Effector memory CD4-positive, alpha-beta T cell (primary cell): ENCODE measurements at regions not wholly inside any gene's neighbourhood (a gene's known extent, or its start where the extent isn't known, plus 50 kb on each side); places are given as distances from the start of the nearest gene placed in this dataset.

ENCODE experiments used
- DNase-seq, 3 donors: peaks; one replicate each; pipeline ENCODE4 v3.0.0-alpha.2; 2020
- H3K27ac ChIP-seq: 2 replicates; pipeline ENCODE4 v1.7.0; 2013; ENCODE audit warnings: mild to moderate bottlenecking, low read length, moderate library complexity; ENCODE audit not compliant: insufficient read depth, poor library complexity, severe bottlenecking
- H3K27me3 ChIP-seq: replicated peaks from 2 replicates; pipeline ENCODE4 v1.7.0; 2013; ENCODE audit warnings: mild to moderate bottlenecking, low read length; ENCODE audit not compliant: insufficient read depth, control insufficient read depth, poor library complexity, severe bottlenecking
- H3K36me3 ChIP-seq: 2 replicates; pipeline ENCODE4 v1.7.0; 2013; ENCODE audit warnings: mild to moderate bottlenecking, low read length, moderate library complexity; ENCODE audit not compliant: control insufficient read depth, insufficient read depth
- H3K4me1 ChIP-seq: 2 replicates; pipeline ENCODE4 v1.7.0; 2013; ENCODE audit warnings: low read length, mild to moderate bottlenecking; ENCODE audit not compliant: control insufficient read depth, insufficient read depth, poor library complexity, severe bottlenecking
- H3K4me3 ChIP-seq: 2 replicates; pipeline ENCODE4 v1.7.0; 2013; ENCODE audit warnings: low read length, low read depth, mild to moderate bottlenecking; ENCODE audit not compliant: insufficient read depth, poor library complexity, severe bottlenecking
- H3K9me3 ChIP-seq: 2 replicates; pipeline ENCODE4 v1.7.0; 2013; ENCODE audit warnings: mild to moderate bottlenecking, low read length, moderate library complexity; ENCODE audit not compliant: control insufficient read depth

DNA sequence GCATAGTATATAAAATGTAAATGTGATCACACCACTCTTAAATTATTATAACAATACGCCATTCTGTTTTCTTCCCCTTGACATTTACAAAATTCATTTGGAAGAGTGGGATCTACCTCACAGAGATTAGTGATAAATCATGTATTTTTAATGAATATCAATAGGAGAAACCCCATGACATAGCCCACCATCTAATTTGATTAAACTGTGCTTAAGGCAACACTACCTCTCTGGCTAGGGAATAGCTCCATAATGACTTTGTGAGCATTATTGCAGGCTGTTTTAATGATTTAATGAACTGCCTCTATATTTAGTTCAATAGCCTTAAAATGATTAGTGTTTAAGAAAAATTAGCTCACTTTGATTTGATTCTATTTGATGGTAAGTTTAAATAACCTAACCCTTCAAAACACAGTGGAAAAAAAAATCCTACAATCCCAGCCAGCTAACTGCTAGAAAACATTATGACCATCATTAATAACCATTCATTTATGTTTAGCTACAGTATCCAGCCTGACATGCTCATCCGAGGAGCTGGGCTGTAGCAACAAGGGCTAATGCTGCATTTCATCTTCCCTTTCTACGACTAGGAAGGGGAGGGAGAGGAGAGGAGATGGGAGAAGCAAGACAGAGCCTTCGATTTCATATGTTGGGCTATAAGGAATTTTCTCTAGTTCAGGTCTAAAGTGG is 75.3 kb upstream of the BCL11A start:
- Histone ChIP-seq H3K4me1 (no peaks in the 10 kb centered on the region), H3K27ac (no peak overlapping the region), H3K36me3 (no peaks in the 10 kb centered on the region), H3K27me3 (no peaks in the 10 kb centered on the region), H3K9me3 (no peaks in the 10 kb centered on the region), H3K4me3 (no peak overlapping the region)
- no peak for DNase-seq

DNA sequence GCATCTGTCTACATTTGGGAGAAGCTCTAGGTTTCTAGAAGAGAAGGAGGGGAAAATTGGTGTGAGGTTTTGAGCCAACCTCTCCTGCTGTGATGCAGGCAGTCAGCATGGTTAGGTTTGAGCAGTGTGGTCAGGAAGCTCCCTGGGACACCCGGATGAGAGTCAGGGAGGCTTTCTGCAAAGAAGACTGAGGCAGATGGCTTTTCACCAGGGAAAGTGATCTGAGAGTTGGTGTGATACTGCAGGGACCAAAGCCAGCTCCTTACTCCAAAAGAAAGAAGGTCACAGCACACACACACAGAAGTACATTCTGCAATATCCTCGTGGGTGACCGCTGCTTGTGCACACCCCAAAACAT is 75.8 kb upstream of the BCL11A start:
- no peak overlapping the region for H3K4me3 ChIP-seq
- H3K36me3 ChIP-seq: no peaks in the 10 kb centered on the region
- no peak for DNase-seq
- H3K27ac ChIP-seq: no peak overlapping the region
- H3K27me3 ChIP-seq: no peaks in the 10 kb centered on the region
- H3K9me3 ChIP-seq: no peaks in the 10 kb centered on the region
- H3K4me1 ChIP-seq: no peaks in the 10 kb centered on the region

DNA sequence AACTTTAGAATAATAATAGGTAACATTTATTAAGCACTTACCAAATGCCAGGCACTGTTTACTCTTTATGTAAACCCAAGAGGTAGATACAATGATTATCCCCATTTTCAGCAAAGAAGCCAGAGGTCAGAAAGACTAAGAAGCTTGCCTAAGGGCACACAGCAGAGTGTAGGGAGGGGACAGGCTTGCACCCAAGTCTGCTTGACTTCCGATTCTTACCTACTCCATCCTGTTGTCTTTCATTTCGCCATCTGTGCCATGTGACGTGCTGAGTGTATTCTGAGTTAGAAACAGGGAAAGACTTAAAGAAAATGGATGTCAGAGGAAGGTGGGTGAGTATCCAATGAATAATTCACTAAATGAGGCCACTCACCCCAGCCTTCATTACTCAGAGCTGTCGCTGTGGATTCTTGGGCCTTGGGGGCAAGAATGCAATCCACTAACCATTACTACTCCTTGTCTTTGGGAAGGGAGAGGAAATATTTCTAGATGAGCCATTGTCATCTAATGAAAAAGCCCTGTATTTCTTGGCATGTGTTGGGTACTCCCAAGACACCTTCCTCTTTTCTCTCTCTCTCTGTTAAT is 76.4 kb upstream of the BCL11A start:
- H3K36me3 ChIP-seq: no peaks in the 10 kb centered on the region
- H3K9me3 ChIP-seq: no peaks in the 10 kb centered on the region
- no peak for DNase-seq
- H3K27ac ChIP-seq: no peak overlapping the region
- no peak overlapping the region for H3K4me3 ChIP-seq
- no peaks in the 10 kb centered on the region for H3K4me1 ChIP-seq
- H3K27me3 ChIP-seq: no peaks in the 10 kb centered on the region

DNA sequence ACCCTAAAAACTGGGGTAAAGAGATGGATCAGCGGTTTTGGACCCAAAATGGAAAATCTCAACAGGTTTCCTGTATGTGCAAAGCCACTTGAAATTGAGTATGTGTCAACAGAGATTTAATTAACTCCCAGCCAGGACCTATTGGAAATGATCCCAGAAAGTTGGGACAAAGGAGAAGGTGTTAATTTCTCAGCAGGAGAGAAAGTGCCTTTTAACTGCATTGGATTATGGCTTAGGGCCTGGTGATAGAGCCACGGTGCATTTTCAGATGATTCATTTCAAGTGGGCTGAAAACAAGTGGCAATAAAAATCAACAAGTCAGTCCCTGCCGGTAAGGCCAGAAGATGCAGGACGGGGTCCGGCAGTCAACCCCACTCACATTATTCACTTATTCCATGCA is 80.2 kb upstream of the BCL11A start:
- no peaks in the 10 kb centered on the region for H3K36me3 ChIP-seq

DNA sequence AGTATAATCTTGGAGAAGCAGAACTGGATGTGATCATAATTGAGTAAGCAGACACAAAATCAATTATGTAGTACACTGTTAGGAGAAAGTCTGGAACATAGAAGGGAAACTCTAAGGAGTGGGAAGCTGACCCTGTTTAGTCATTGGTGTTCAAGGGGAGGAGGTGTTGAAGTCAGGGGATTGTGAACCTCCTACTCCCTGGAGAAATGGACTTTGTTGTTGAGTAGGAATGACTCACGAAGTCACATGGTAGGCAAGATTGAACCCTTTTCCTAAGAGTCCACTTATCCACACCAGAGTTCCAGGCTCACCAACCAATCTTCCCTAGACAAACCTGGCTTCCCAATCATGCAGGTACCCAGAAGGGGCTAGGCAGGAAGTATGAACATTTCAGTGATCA is 81.0 kb upstream of the BCL11A start:
- no peak for DNase-seq

More for the DNA sequence above, 80.2 kb upstream of the BCL11A start:
- no peaks in the 10 kb centered on the region for H3K27me3 ChIP-seq
- no peaks in the 10 kb centered on the region for H3K4me1 ChIP-seq
- DNase-seq: no peak
- H3K27ac ChIP-seq: no peak overlapping the region
- H3K4me3 ChIP-seq: no peak overlapping the region
- H3K9me3 ChIP-seq: no peaks in the 10 kb centered on the region

DNA sequence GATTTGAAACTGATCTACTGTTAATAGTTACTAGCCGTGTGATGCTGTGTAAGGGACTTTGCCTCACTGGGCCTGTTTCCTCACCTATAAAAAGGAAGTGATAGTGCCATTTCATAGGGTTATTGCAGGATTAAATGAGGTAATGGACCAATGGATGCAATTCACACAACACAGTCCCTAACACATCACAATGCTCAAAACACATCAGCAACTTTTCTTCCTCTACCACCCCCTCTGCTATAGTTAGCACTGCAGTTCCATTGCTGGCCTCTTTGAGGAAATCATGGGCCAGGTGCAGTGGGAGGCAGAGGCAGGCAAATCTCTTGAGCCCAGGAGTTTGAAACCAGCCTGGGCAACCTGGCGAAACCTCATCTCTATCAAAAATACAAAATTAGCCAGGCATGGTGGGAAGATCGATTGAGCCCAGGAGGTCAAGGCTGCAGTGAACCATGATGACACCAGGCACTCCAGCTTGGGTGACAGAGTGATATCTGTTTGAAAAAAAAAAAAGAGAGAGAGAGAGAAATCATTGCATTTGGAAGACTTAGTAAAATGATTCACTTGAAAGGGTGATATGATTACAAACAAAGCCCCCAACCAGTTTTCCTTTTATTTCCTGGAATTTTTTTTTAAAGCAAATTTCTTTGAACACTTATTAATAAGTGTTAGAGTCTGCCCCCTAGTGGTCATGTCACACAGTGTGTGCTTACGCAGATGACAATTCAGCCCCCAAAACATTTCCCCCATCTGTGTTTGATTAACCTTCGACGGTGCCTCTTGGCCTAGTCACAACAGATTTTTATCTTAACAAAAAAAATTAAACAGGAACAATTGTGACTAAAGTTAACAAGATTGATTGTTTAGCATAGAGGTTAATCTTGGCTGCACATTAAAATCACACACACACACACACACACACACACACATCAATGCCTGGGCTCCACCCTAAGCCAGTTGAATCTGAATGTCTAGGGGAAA is 88.6 kb upstream of the BCL11A start:
- no peak overlapping the region for H3K4me3 ChIP-seq
- no peaks in the 10 kb centered on the region for H3K9me3 ChIP-seq
- H3K36me3 ChIP-seq: no peaks in the 10 kb centered on the region
- H3K27ac ChIP-seq: no peak overlapping the region
- peaks cover 3% of the 10 kb centered on the region for H3K27me3 ChIP-seq
- peak in 1 of 3 donors; percentile 5 for DNase-seq
- H3K4me1 ChIP-seq: no peaks in the 10 kb centered on the region

More for the DNA sequence above, 81.0 kb upstream of the BCL11A start:
- no peaks in the 10 kb centered on the region for H3K27me3 ChIP-seq
- no peaks in the 10 kb centered on the region for H3K4me1 ChIP-seq
- H3K9me3 ChIP-seq: no peaks in the 10 kb centered on the region
- no peaks in the 10 kb centered on the region for H3K36me3 ChIP-seq
- H3K4me3 ChIP-seq: no peak overlapping the region
- no peak overlapping the region for H3K27ac ChIP-seq

DNA sequence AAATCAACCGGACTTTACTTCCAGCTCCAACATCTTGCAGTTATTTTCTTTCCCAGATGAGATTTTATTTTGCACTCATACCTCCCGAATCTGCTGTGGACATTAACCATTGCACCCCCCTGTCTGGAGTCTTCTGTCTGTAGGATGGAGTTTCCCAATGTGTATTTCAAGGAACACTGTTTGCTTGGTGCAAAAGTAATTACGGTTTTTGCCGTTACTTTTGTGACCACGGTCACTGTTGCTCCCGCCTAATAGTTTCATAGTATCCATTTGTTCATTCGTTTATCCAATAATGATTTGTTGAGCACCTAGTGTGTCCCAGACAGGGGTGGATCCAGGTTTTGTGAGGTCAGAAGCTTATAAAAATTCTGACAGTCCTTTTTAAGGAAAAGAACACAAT is 90.3 kb upstream of the BCL11A start:
- Histone ChIP-seq H3K36me3 (no peaks in the 10 kb centered on the region), H3K4me3 (no peak overlapping the region), H3K4me1 (no peaks in the 10 kb centered on the region), H3K27ac (no peak overlapping the region), H3K27me3 (peaks cover 3% of the 10 kb centered on the region), H3K9me3 (no peaks in the 10 kb centered on the region)
- DNase-seq: no peak

DNA sequence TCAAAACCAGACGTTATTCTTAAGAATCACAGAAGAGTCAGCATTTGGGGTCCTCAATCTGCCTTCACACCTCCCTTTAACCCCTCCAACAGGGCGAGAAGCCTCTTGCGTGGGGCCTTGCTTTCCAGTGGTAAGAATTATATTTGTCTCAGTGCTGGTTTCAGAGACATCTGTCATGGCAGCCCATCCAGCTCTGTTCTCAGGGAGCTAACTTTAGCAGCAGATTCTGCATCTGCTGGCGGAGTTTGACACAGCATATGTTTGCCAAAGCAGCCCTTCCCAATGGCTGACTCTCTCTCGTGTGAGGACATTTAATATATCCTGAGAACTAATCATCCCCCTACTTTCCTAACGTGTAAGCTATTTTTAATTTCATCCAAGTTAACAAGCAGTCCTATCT is 91.5 kb upstream of the BCL11A start:
- H3K27ac ChIP-seq: no peak overlapping the region
- DNase-seq: no peak
- H3K9me3 ChIP-seq: no peaks in the 10 kb centered on the region
- no peaks in the 10 kb centered on the region for H3K36me3 ChIP-seq
- no peaks in the 10 kb centered on the region for H3K4me1 ChIP-seq
- no peak overlapping the region for H3K4me3 ChIP-seq
- peaks cover 3% of the 10 kb centered on the region for H3K27me3 ChIP-seq

DNA sequence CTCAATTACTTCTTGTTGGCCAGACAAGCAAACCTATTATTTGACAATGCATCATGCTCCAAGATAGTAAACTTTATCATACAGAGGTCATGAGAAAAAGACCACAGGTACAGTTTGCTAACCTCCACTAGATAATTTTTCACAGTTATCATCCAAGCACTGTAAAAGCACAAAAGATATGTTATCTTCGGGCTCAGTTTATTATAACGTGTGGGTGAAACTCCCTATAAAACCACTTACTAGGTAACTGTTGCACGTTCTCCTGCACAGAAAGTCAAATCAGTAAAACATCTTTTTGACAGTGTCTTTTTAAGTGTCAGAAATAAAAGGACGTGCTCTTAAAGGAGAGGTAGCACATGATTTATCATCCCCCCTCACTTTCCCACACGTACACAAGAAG is 94.7 kb upstream of the BCL11A start:
- H3K27me3 ChIP-seq: peaks cover 3% of the 10 kb centered on the region

DNA sequence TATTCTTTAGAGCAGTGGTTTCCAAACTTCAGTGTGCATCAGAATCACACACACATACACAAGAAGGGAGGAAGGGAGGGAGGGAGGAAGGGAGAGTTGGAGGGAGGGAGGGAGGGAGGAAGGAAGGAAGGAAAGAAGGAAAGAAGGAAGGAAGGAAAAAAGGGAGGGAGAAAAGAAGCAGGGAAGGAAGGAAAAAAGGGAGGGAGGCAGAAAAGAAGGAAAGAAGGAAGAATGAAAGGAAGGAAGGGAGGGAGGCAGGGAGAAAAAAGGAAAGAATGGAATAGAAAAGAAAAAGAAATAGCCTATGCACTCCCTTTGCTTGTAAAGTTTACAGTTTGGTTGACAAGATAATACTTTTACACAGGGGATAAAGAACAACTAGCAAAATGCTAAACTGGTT is 96.3 kb upstream of the BCL11A start:
- no peak for DNase-seq
- Histone ChIP-seq H3K27ac (no peak overlapping the region), H3K36me3 (no peaks in the 10 kb centered on the region), H3K27me3 (peaks cover 3% of the 10 kb centered on the region), H3K4me1 (no peaks in the 10 kb centered on the region), H3K4me3 (no peak overlapping the region), H3K9me3 (no peaks in the 10 kb centered on the region)

More for the DNA sequence above, 94.7 kb upstream of the BCL11A start:
- Histone ChIP-seq H3K27ac (no peak overlapping the region), H3K4me3 (no peak overlapping the region), H3K9me3 (no peaks in the 10 kb centered on the region), H3K4me1 (no peaks in the 10 kb centered on the region), H3K36me3 (no peaks in the 10 kb centered on the region)
- no peak for DNase-seq
